A549 (cell line): ENCODE measurements at regions not wholly inside any gene's neighbourhood (a gene's known extent, or its start where the extent isn't known, plus 50 kb on each side); places are given as distances from the start of the nearest gene placed in this dataset.
"Not testable (repeated sequence)": the region's sequence is repeated elsewhere in the genome, so short reads cannot be mapped to it uniquely, and the experiment has no call there.

ENCODE experiments used
- ATAC-seq, 2 experiments: fragments of 200-7000 bp in 1 of 2; fragments of >200 bp in 1 of 2; cut with Nextera tagmentation in 1 of 2; cut with Tn5 transposase in 1 of 2; 3 replicates each; pipeline versions ENCODE4 v1.8.0 to v1.9.1; 2018 to 2020; ENCODE audit warnings: mild to moderate bottlenecking in 1 of 2, moderate library complexity in 1 of 2
- CTCF ChIA-PET: fragments of 300-600 bp; sonication (Branson Sonifier 250); formaldehyde crosslinking; extraction: SDS; loops from one replicate; lab custom pipeline; 2021; ENCODE audit warnings: antibody characterized with exemption, inconsistent platforms; lab: Yijun Ruan, JAX
- POLR2A ChIA-PET: fragments of 350-600 bp; formaldehyde crosslinking; extraction: SDS; loops from one replicate; lab custom pipeline; 2021; ENCODE audit warnings: antibody characterized with exemption, inconsistent platforms; lab: Yijun Ruan, JAX
- DNase-seq, 2 experiments: peaks; one replicate each; pipeline versions ENCODE4 v3.0.0 to v3.0.0-alpha.2; 2011 to 2016; ENCODE audit warnings: low read depth in 1 of 2, low spot score in 1 of 2
- FAIRE-seq: peaks from 2 replicates; lab custom pipeline; 2011; peaks lifted over from hg19 to GRCh38; lab: Jason Lieb, UNC
- H3K27ac ChIP-seq, 2 experiments: fragments of >200 bp; sonication (Bioruptor Twin); formaldehyde crosslinking; 3 replicates each; pipeline ENCODE4 v1.5.1; 2016 to 2017
- H3K4me1 ChIP-seq: fragments of >200 bp; sonication (Bioruptor Twin); formaldehyde crosslinking; 3 replicates; pipeline ENCODE4 v1.6.1; 2016
- H3K4me2 ChIP-seq: fragments of >200 bp; sonication (Bioruptor Twin); formaldehyde crosslinking; 3 replicates; pipeline ENCODE4 v1.6.1; 2016
- H3K4me3 ChIP-seq: fragments of >200 bp; sonication (Bioruptor Twin); formaldehyde crosslinking; 3 replicates; pipeline ENCODE4 v1.5.1; 2016
- H3K9me3 ChIP-seq: fragments of >200 bp; sonication (Bioruptor Twin); formaldehyde crosslinking; 3 replicates; pipeline ENCODE4 v1.6.1; 2016
- BHLHE40 ChIP-seq: IDR thresholded peaks from 2 replicates; pipeline ENCODE4 v1.6.1; 2012; ENCODE audit warnings: low read depth, low read length, inconsistent platforms
- CBX2 ChIP-seq: fragments of 200-600 bp; sonication (generic); IDR thresholded peaks from 2 replicates; pipeline ENCODE4 v1.6.1; 2016; ENCODE audit warnings: low read depth, mild to moderate bottlenecking, borderline replicate concordance
- CEBPB ChIP-seq, 2 experiments: fragments of >200 bp in 1 of 2; sonication (Bioruptor Twin) in 1 of 2; formaldehyde crosslinking in 1 of 2; IDR thresholded peaks; 2 replicates each; pipeline ENCODE4 v1.6.1; 2012 to 2016
- EP300 ChIP-seq, 2 experiments: fragments of >200 bp; sonication (Bioruptor Twin); formaldehyde crosslinking; IDR thresholded peaks; 2 replicates in 1 of 2; 3 replicates in 1 of 2; pipeline ENCODE4 v1.6.1; 2016 to 2017
- FOSB ChIP-seq: fragments of 250-450 bp; sonication (Bioruptor Pico); IDR thresholded peaks from 2 replicates; pipeline ENCODE4 v1.5.0; 2020; ENCODE audit warnings: mild to moderate bottlenecking, moderate library complexity
- FOSL2 ChIP-seq, 2 experiments: fragments of 450-650 bp in 1 of 2; fragments of >200 bp in 1 of 2; sonication (Bioruptor Twin) in 1 of 2; formaldehyde crosslinking; IDR thresholded peaks; 2 replicates each; pipeline versions ENCODE4 v1.5.0 to v1.6.1; 2016 to 2020; ENCODE audit warnings: mild to moderate bottlenecking in 1 of 2, moderate library complexity in 1 of 2
- HMGXB4 ChIP-seq: fragments of 250-450 bp; sonication (Bioruptor Pico); IDR thresholded peaks from 2 replicates; pipeline ENCODE4 v1.5.0; 2021; ENCODE audit warnings: mild to moderate bottlenecking, moderate library complexity, borderline replicate concordance
- KDM1A ChIP-seq: fragments of 200-600 bp; sonication (generic); IDR thresholded peaks from 2 replicates; pipeline ENCODE4 v1.6.1; 2016; ENCODE audit warnings: low read depth, mild to moderate bottlenecking
- MAZ ChIP-seq: fragments of 150-350 bp; IDR thresholded peaks from 2 replicates; pipeline ENCODE4 v1.6.1; 2014; ENCODE audit warnings: antibody characterized with exemption, low read depth, low read length, borderline replicate concordance
- MYC ChIP-seq: IDR thresholded peaks from 2 replicates; pipeline ENCODE4 v1.6.1; 2012; ENCODE audit warnings: mild to moderate bottlenecking, inconsistent platforms, low read length, improper control_type of control experiment, borderline replicate concordance
- NPAS2 ChIP-seq: fragments of 250-450 bp; sonication (Bioruptor Pico); IDR thresholded peaks from 2 replicates; pipeline ENCODE4 v1.8.0; 2022; ENCODE audit warnings: mild to moderate bottlenecking, moderate library complexity, borderline replicate concordance
- PHF8 ChIP-seq: fragments of 200-600 bp; sonication (generic); IDR thresholded peaks from 2 replicates; pipeline ENCODE4 v1.6.1; 2016; ENCODE audit warnings: low read depth, mild to moderate bottlenecking, antibody characterized with exemption, moderate library complexity, borderline replicate concordance
- POLR2A ChIP-seq: IDR thresholded peaks from 2 replicates; pipeline ENCODE4 v1.6.1; 2012; ENCODE audit warnings: mild to moderate bottlenecking, low read length
- RARB ChIP-seq: fragments of 250-450 bp; sonication (Bioruptor Pico); IDR thresholded peaks from 2 replicates; pipeline ENCODE4 v1.8.0; 2021; ENCODE audit warnings: mild to moderate bottlenecking, moderate library complexity
- REST ChIP-seq: fragments of 200-600 bp; sonication (generic); IDR thresholded peaks from 2 replicates; pipeline ENCODE4 v1.6.1; 2016; ENCODE audit warnings: antibody characterized with exemption, mild to moderate bottlenecking, moderate library complexity
- RFX5 ChIP-seq: fragments of 450-650 bp; IDR thresholded peaks from 2 replicates; pipeline ENCODE4 v1.7.1; 2014; ENCODE audit warnings: antibody characterized with exemption, mild to moderate bottlenecking, moderate library complexity
- RNF2 ChIP-seq: fragments of 200-600 bp; sonication (generic); IDR thresholded peaks from 2 replicates; pipeline ENCODE4 v1.6.1; 2016; ENCODE audit warnings: low read depth, mild to moderate bottlenecking, antibody characterized with exemption, moderate library complexity, borderline replicate concordance
- SMC3 ChIP-seq: fragments of >200 bp; sonication (Bioruptor Twin); formaldehyde crosslinking; IDR thresholded peaks from 3 replicates; pipeline ENCODE4 v1.6.1; 2018; ENCODE audit warnings: inconsistent platforms
- SREBF2 ChIP-seq: fragments of 450-650 bp; IDR thresholded peaks from 2 replicates; pipeline ENCODE4 v1.6.1; 2014; ENCODE audit warnings: mild to moderate bottlenecking, moderate library complexity
- TFCP2L1 ChIP-seq: fragments of 250-450 bp; sonication (Bioruptor Pico); IDR thresholded peaks from 2 replicates; pipeline ENCODE4 v1.5.0; 2021; ENCODE audit warnings: mild to moderate bottlenecking
- TP53 ChIP-seq: fragments of 250-450 bp; sonication (Bioruptor Pico); IDR thresholded peaks from 2 replicates; pipeline ENCODE4 v1.5.0; 2021; ENCODE audit warnings: mild to moderate bottlenecking, moderate library complexity
- USF2 ChIP-seq: fragments of 450-650 bp; IDR thresholded peaks from 2 replicates; pipeline ENCODE4 v1.6.1; 2014; ENCODE audit warnings: antibody characterized with exemption
- ZC3H11A ChIP-seq: fragments of 450-650 bp; IDR thresholded peaks from 2 replicates; pipeline ENCODE4 v1.6.1; 2014; ENCODE audit warnings: antibody characterized with exemption, mild to moderate bottlenecking
- ZFP36 ChIP-seq: fragments of 450-650 bp; IDR thresholded peaks from 2 replicates; pipeline ENCODE4 v1.6.1; 2014; ENCODE audit warnings: borderline replicate concordance; ENCODE audit not compliant: partially characterized antibody
- ZNF302 ChIP-seq: fragments of 250-450 bp; sonication (Bioruptor Pico); IDR thresholded peaks from 2 replicates; pipeline ENCODE4 v1.9.0; 2021; ENCODE audit warnings: inconsistent platforms, mild to moderate bottlenecking, moderate library complexity
- ZSCAN20 ChIP-seq: fragments of 250-450 bp; sonication (Bioruptor Pico); IDR thresholded peaks from 2 replicates; pipeline ENCODE4 v1.8.0; 2022; ENCODE audit warnings: mild to moderate bottlenecking, moderate library complexity
- WGBS: methylation state at CpG from one replicate; pipeline ENCODE4 v1.1.6; 2017; ENCODE audit errors: missing lambda C conversion rate; 5-methylcytosine and 5-hydroxymethylcytosine counted together

- FAIRE-seq (no peak), DNase-seq (no peak), ATAC-seq (peak in 1 of 2 experiments; percentile 43; a peak in 4 of 6 replicates)
- ChIA-PET POLR2A (no interaction called here), CTCF (no interaction called here)
- peaks cover 3% of the 10 kb centered on the region; the same call in 1 of the 3 replicates for H3K9me3 ChIP-seq
- H3K4me2 ChIP-seq, result peak overlapping the region; percentile 66
- H3K4me3 ChIP-seq, result no peak overlapping the region
- TF ChIP-seq CEBPB (IDR thresholded peaks at IDR 0.05) (no peak), KDM1A (no peak), NPAS2 (CRISPR knock-in tag) (no peak), TFCP2L1 (no peak), RFX5 (no peak), RARB (CRISPR knock-in tag) (no peak), FOSB (CRISPR knock-in tag) (no peak), SREBF2 (no peak), PHF8 (no peak), HMGXB4 (CRISPR knock-in tag) (no peak), ZNF302 (CRISPR knock-in tag) (no peak), MYC (no peak), REST (no peak), RNF2 (no peak), BHLHE40 (no peak)
- 0% methylated on average over 4 of the region's 6 CpGs for WGBS
- H3K27ac ChIP-seq, result no peak overlapping the region; a peak in 1 of 6 replicates
- H3K4me1 ChIP-seq, result 0 out of 3 replicates have a peak, but pooled peaks cover 7% of the 10 kb centered on the region
Measured at GRCh38 chr19:13633109-13633508, 126.8 kb upstream of the CACNA1A start.

GRCh38 chr19:13632164-13632563, 125.9 kb upstream of the CACNA1A start:
- H3K4me2 ChIP-seq, H3K4me1 ChIP-seq, H3K27ac ChIP-seq, FAIRE-seq, DNase-seq, ATAC-seq, H3K4me3 ChIP-seq, H3K9me3 ChIP-seq, POLR2A ChIA-PET: not testable (repeated sequence)
- TF ChIP-seq ZC3H11A, result peak; percentile 61
- CTCF ChIA-PET, result interaction anchor here (1.2 kb wide), 1 partner anchor 34 kb away, joined by 3 read pairs; no protein-coding TSS in a partner anchor
- 57% methylated on average over 7 of the region's 7 CpGs for WGBS

GRCh38 chr19:13629687-13630357, 123.5 kb upstream of the CACNA1A start:
- H3K4me3 ChIP-seq, result no peak overlapping the region
- 0 out of 3 replicates have a peak, but pooled peaks cover 7% of the 10 kb centered on the region for H3K4me1 ChIP-seq
- H3K27ac ChIP-seq, result no peak overlapping the region
- DNase-seq (no peak), FAIRE-seq (no peak), ATAC-seq (no peak)
- H3K4me2 ChIP-seq, result no peak overlapping the region
- ChIA-PET POLR2A (no interaction called here), CTCF (no interaction called here)
- 18% methylated on average over 4 of the region's 6 CpGs for WGBS
- TF ChIP-seq SREBF2 (no peak), SMC3 (no peak), CBX2 (no peak), NPAS2 (CRISPR knock-in tag) (no peak), ZFP36 (no peak), EP300 (IDR thresholded peaks at IDR 0.05) (no peak), USF2 (0 out of 2 replicates have a peak, but pooled peaks have one; percentile 16), ZSCAN20 (no peak), ZNF302 (CRISPR knock-in tag) (no peak), RARB (CRISPR knock-in tag) (no peak), POLR2A (no peak), FOSB (CRISPR knock-in tag) (no peak), MAZ (no peak), FOSL2 (IDR thresholded peaks at IDR 0.05) (no peak), FOSL2 (CRISPR knock-in tag; IDR thresholded peaks at IDR 0.05) (0 out of 2 replicates have a peak, but pooled peaks have one; percentile 31), MYC (no peak), CEBPB (IDR thresholded peaks at IDR 0.05) (no peak), TP53 (no peak)
- 0 out of 3 replicates have a peak, but pooled peaks cover 3% of the 10 kb centered on the region for H3K9me3 ChIP-seq
